A549 (cell line): ENCODE measurements at regions not wholly inside any gene's neighbourhood (a gene's known extent, or its start where the extent isn't known, plus 50 kb on each side); places are given as distances from the start of the nearest gene placed in this dataset.

ENCODE experiments used
- ATAC-seq, 2 experiments: fragments of 200-7000 bp in 1 of 2; fragments of >200 bp in 1 of 2; cut with Nextera tagmentation in 1 of 2; cut with Tn5 transposase in 1 of 2; 3 replicates each; pipeline versions ENCODE4 v1.8.0 to v1.9.1; 2018 to 2020; ENCODE audit warnings: mild to moderate bottlenecking in 1 of 2, moderate library complexity in 1 of 2
- CTCF ChIA-PET: fragments of 300-600 bp; sonication (Branson Sonifier 250); formaldehyde crosslinking; extraction: SDS; loops from one replicate; lab custom pipeline; 2021; ENCODE audit warnings: antibody characterized with exemption, inconsistent platforms; lab: Yijun Ruan, JAX
- POLR2A ChIA-PET: fragments of 350-600 bp; formaldehyde crosslinking; extraction: SDS; loops from one replicate; lab custom pipeline; 2021; ENCODE audit warnings: antibody characterized with exemption, inconsistent platforms; lab: Yijun Ruan, JAX
- DNase-seq, 2 experiments: peaks; one replicate each; pipeline versions ENCODE4 v3.0.0 to v3.0.0-alpha.2; 2011 to 2016; ENCODE audit warnings: low read depth in 1 of 2, low spot score in 1 of 2
- FAIRE-seq: peaks from 2 replicates; lab custom pipeline; 2011; peaks lifted over from hg19 to GRCh38; lab: Jason Lieb, UNC
- H3K27ac ChIP-seq, 2 experiments: fragments of >200 bp; sonication (Bioruptor Twin); formaldehyde crosslinking; 3 replicates each; pipeline ENCODE4 v1.5.1; 2016 to 2017
- H3K4me1 ChIP-seq: fragments of >200 bp; sonication (Bioruptor Twin); formaldehyde crosslinking; 3 replicates; pipeline ENCODE4 v1.6.1; 2016
- H3K4me2 ChIP-seq: fragments of >200 bp; sonication (Bioruptor Twin); formaldehyde crosslinking; 3 replicates; pipeline ENCODE4 v1.6.1; 2016
- H3K4me3 ChIP-seq: fragments of >200 bp; sonication (Bioruptor Twin); formaldehyde crosslinking; 3 replicates; pipeline ENCODE4 v1.5.1; 2016
- H3K9me3 ChIP-seq: fragments of >200 bp; sonication (Bioruptor Twin); formaldehyde crosslinking; 3 replicates; pipeline ENCODE4 v1.6.1; 2016
- CEBPB ChIP-seq, 2 experiments: fragments of >200 bp in 1 of 2; sonication (Bioruptor Twin) in 1 of 2; formaldehyde crosslinking in 1 of 2; IDR thresholded peaks; 2 replicates each; pipeline ENCODE4 v1.6.1; 2012 to 2016
- EHMT2 ChIP-seq: fragments of 200-600 bp; sonication (generic); IDR thresholded peaks from 2 replicates; pipeline ENCODE4 v1.6.1; 2016; ENCODE audit warnings: antibody characterized with exemption, low read depth, mild to moderate bottlenecking, moderate library complexity
- ELK1 ChIP-seq: fragments of 150-350 bp; IDR thresholded peaks from 2 replicates; pipeline ENCODE4 v1.6.1; 2014; ENCODE audit warnings: low read depth, mild to moderate bottlenecking, low read length
- EP300 ChIP-seq, 2 experiments: fragments of >200 bp; sonication (Bioruptor Twin); formaldehyde crosslinking; IDR thresholded peaks; 2 replicates in 1 of 2; 3 replicates in 1 of 2; pipeline ENCODE4 v1.6.1; 2016 to 2017
- ESRRA ChIP-seq: fragments of 150-350 bp; IDR thresholded peaks from 2 replicates; pipeline ENCODE4 v1.6.1; 2014; ENCODE audit warnings: mild to moderate bottlenecking, low read length, borderline replicate concordance
- FOSB ChIP-seq: fragments of 250-450 bp; sonication (Bioruptor Pico); IDR thresholded peaks from 2 replicates; pipeline ENCODE4 v1.5.0; 2020; ENCODE audit warnings: mild to moderate bottlenecking, moderate library complexity
- FOXS1 ChIP-seq: fragments of 250-450 bp; sonication (Bioruptor Pico); IDR thresholded peaks from 2 replicates; pipeline ENCODE4 v1.5.0; 2020; ENCODE audit warnings: mild to moderate bottlenecking, moderate library complexity
- HOXA7 ChIP-seq: fragments of 250-450 bp; sonication (Bioruptor Pico); IDR thresholded peaks from 2 replicates; pipeline ENCODE4 v1.5.0; 2020; ENCODE audit warnings: mild to moderate bottlenecking, moderate library complexity
- HOXB5 ChIP-seq: fragments of 250-450 bp; sonication (Bioruptor Pico); IDR thresholded peaks from 2 replicates; pipeline ENCODE4 v1.5.0; 2020; ENCODE audit warnings: mild to moderate bottlenecking, moderate library complexity
- JUN ChIP-seq, 2 experiments: fragments of >200 bp; sonication (Bioruptor Twin); formaldehyde crosslinking; IDR thresholded peaks; 2 replicates in 1 of 2; 3 replicates in 1 of 2; pipeline ENCODE4 v1.6.1; 2016 to 2017
- KDM1A ChIP-seq: fragments of 200-600 bp; sonication (generic); IDR thresholded peaks from 2 replicates; pipeline ENCODE4 v1.6.1; 2016; ENCODE audit warnings: low read depth, mild to moderate bottlenecking
- MAZ ChIP-seq: fragments of 150-350 bp; IDR thresholded peaks from 2 replicates; pipeline ENCODE4 v1.6.1; 2014; ENCODE audit warnings: antibody characterized with exemption, low read depth, low read length, borderline replicate concordance
- NFE2L2 ChIP-seq: fragments of 150-350 bp; conservative IDR thresholded peaks from 2 replicates; pipeline ENCODE4 v1.6.1; 2014; ENCODE audit warnings: low read length
- NR3C1 ChIP-seq: fragments of >200 bp; sonication (Bioruptor Twin); formaldehyde crosslinking; IDR thresholded peaks from 3 replicates; pipeline ENCODE4 v1.6.1; 2017
- PHF8 ChIP-seq: fragments of 200-600 bp; sonication (generic); IDR thresholded peaks from 2 replicates; pipeline ENCODE4 v1.6.1; 2016; ENCODE audit warnings: low read depth, mild to moderate bottlenecking, antibody characterized with exemption, moderate library complexity, borderline replicate concordance
- RAD21 ChIP-seq, 2 experiments: fragments of >200 bp in 1 of 2; sonication (Bioruptor Twin) in 1 of 2; formaldehyde crosslinking in 1 of 2; IDR thresholded peaks in 1 of 2; conservative IDR thresholded peaks in 1 of 2; 2 replicates in 1 of 2; 3 replicates in 1 of 2; pipeline ENCODE4 v1.6.1; 2012 to 2018; ENCODE audit warnings: inconsistent platforms in 1 of 2
- SMC3 ChIP-seq: fragments of >200 bp; sonication (Bioruptor Twin); formaldehyde crosslinking; IDR thresholded peaks from 3 replicates; pipeline ENCODE4 v1.6.1; 2018; ENCODE audit warnings: inconsistent platforms
- ZNF302 ChIP-seq: fragments of 250-450 bp; sonication (Bioruptor Pico); IDR thresholded peaks from 2 replicates; pipeline ENCODE4 v1.9.0; 2021; ENCODE audit warnings: inconsistent platforms, mild to moderate bottlenecking, moderate library complexity
- WGBS: methylation state at CpG from one replicate; pipeline ENCODE4 v1.1.6; 2017; ENCODE audit errors: missing lambda C conversion rate; 5-methylcytosine and 5-hydroxymethylcytosine counted together
- TF ChIP-seq, protein P1 (sequence below): fragments of >200 bp; sonication (Bioruptor Twin); formaldehyde crosslinking; IDR thresholded peaks from 2 replicates; pipeline ENCODE4 v1.6.1; 2016
- TF ChIP-seq, protein P2 (sequence below): fragments of >200 bp; sonication (Bioruptor Twin); formaldehyde crosslinking; IDR thresholded peaks from 3 replicates; pipeline ENCODE4 v1.5.1; 2016

DNA sequence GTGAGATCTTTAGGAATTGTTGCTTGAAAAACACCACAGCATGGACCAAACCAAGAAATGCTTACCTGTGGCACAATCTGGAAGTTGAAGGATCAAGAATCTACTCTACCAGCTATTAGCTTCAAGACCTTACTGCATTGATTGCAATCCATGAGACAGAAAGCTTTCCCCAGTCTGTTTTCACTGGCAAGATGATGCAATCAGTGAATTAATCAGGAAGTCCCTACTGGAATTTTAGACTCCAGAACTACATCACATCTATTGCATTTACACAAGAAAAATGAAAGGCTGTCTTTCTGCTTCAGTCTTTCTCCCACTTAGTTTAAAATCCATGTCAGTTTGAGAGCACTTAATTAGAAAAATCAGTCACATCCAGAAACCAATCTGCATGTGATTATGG lies 191.7 kb downstream of the TFEC start (continued):
- no peak for TF ChIP-seq MAZ
- TF ChIP-seq ELK1, result no peak

GRCh38 chr7:115831371-115831770 lies 199.2 kb downstream of the TFEC start:
- no peak overlapping the region for H3K4me3 ChIP-seq
- ChIA-PET CTCF (interaction anchor here (0.5 kb wide), 1 partner anchor 23 kb away, joined by 3 read pairs; no protein-coding TSS in a partner anchor), POLR2A (no interaction called here)
- WGBS, result 10% methylated on average over 1 of the region's 1 CpG
- H3K4me2 ChIP-seq, result no peak overlapping the region
- DNase-seq, result no peak
- no peak for TF ChIP-seq EP300 (IDR thresholded peaks at IDR 0.05)
- no peak for TF ChIP-seq JUN (IDR thresholded peaks at IDR 0.05)
- no peak for TF ChIP-seq NFE2L2
- TF ChIP-seq CEBPB (IDR thresholded peaks at IDR 0.05), result no peak
- no peak for TF ChIP-seq RAD21 (conservative IDR thresholded peaks at IDR 0.05 in 1 of 2, IDR thresholded peaks at IDR 0.05 in 1 of 2)
- no peak for TF ChIP-seq PHF8
- no peak for TF ChIP-seq SMC3
- TF ChIP-seq ZNF302 (CRISPR knock-in tag), result no peak
- no peak for TF ChIP-seq EHMT2
- TF ChIP-seq ESRRA, result no peak
- no peak for TF ChIP-seq HOXB5 (CRISPR knock-in tag)
- ATAC-seq, result no peak
- H3K9me3 ChIP-seq, result no peaks in the 10 kb centered on the region
- no peaks in the 10 kb centered on the region for H3K4me1 ChIP-seq
- H3K27ac ChIP-seq, result no peak overlapping the region
- FAIRE-seq, result no peak

GRCh38 chr7:115827305-115828045 lies 203.1 kb downstream of the TFEC start:
- CTCF ChIA-PET, result interaction anchor here (0.6 to 0.8 kb wide), 3 partner anchors 10 to 288 kb away, joined by 3 to 4 read pairs (median 3); no protein-coding TSS in a partner anchor
- ATAC-seq, result no peak; a peak in 1 of 6 replicates
- POLR2A ChIA-PET, result no interaction called here

More at GRCh38 chr7:115827305-115828045, 203.1 kb downstream of the TFEC start:
- DNase-seq (no peak), FAIRE-seq (no peak)
- TF ChIP-seq FOSB (no peak), FOXS1 (CRISPR knock-in tag) (no peak), HOXA7 (no peak), NR3C1 (no peak), KDM1A (no peak), JUN (IDR thresholded peaks at IDR 0.05) (no peak), PHF8 (no peak)
- TF ChIP-seq, protein P1, sequence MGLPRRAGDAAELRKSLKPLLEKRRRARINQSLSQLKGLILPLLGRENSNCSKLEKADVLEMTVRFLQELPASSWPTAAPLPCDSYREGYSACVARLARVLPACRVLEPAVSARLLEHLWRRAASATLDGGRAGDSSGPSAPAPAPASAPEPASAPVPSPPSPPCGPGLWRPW, result no peak
- TF ChIP-seq, protein P2, sequence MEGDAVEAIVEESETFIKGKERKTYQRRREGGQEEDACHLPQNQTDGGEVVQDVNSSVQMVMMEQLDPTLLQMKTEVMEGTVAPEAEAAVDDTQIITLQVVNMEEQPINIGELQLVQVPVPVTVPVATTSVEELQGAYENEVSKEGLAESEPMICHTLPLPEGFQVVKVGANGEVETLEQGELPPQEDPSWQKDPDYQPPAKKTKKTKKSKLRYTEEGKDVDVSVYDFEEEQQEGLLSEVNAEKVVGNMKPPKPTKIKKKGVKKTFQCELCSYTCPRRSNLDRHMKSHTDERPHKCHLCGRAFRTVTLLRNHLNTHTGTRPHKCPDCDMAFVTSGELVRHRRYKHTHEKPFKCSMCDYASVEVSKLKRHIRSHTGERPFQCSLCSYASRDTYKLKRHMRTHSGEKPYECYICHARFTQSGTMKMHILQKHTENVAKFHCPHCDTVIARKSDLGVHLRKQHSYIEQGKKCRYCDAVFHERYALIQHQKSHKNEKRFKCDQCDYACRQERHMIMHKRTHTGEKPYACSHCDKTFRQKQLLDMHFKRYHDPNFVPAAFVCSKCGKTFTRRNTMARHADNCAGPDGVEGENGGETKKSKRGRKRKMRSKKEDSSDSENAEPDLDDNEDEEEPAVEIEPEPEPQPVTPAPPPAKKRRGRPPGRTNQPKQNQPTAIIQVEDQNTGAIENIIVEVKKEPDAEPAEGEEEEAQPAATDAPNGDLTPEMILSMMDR, result no peak
- Histone ChIP-seq H3K4me2 (no peak overlapping the region), H3K4me3 (no peak overlapping the region), H3K9me3 (no peaks in the 10 kb centered on the region), H3K4me1 (no peaks in the 10 kb centered on the region), H3K27ac (no peak overlapping the region)
- 28% methylated on average over 3 of the region's 3 CpGs for WGBS
